Nephron progenitor cell (in vitro differentiated cells): ENCODE measurements at regions not wholly inside any gene's neighbourhood (a gene's known extent, or its start where the extent isn't known, plus 50 kb on each side); places are given as distances from the start of the nearest gene placed in this dataset.
A peak's percentile ranks its signal among the peaks of the same experiment; 100 is the strongest.

Source experiments
- DNase-seq: peaks from one replicate; pipeline ENCODE4 v3.0.0; 2021
- H3K27ac Mint-ChIP-seq: 2 replicates; pipeline ENCODE4 v1.8.0; 2021; ENCODE audit warnings: mild to moderate bottlenecking, moderate library complexity, mixed read lengths
- H3K27me3 Mint-ChIP-seq: 2 replicates; pipeline ENCODE4 v1.8.0; 2021; ENCODE audit warnings: mild to moderate bottlenecking, low read depth, mixed read lengths; ENCODE audit not compliant: poor library complexity
- H3K36me3 Mint-ChIP-seq: 2 replicates; pipeline ENCODE4 v1.8.0; 2021; ENCODE audit warnings: low read depth, mixed read lengths
- H3K4me1 Mint-ChIP-seq: 2 replicates; pipeline ENCODE4 v1.8.0; 2021; ENCODE audit warnings: mixed read lengths
- H3K4me3 Mint-ChIP-seq: 2 replicates; pipeline ENCODE4 v1.8.0; 2021; ENCODE audit warnings: mild to moderate bottlenecking, moderate library complexity, mixed read lengths
- H3K9me3 Mint-ChIP-seq: 2 replicates; pipeline ENCODE4 v1.8.0; 2021; ENCODE audit warnings: mild to moderate bottlenecking, moderate library complexity, mixed read lengths
- CTCF ChIP-seq: fragments of 200-600 bp; sonication (generic); IDR thresholded peaks from 2 replicates; pipeline ENCODE4 v1.5.0; 2021; ENCODE audit warnings: antibody characterized with exemption

- no peak for DNase-seq
- Mint-ChIP-seq H3K27ac (no peak overlapping the region), H3K4me3 (no peak overlapping the region), H3K9me3 (peaks cover 8% of the 10 kb centered on the region), H3K27me3 (no peaks in the 10 kb centered on the region), H3K36me3 (no peaks in the 10 kb centered on the region), H3K4me1 (peaks cover 9% of the 10 kb centered on the region)
- peak; percentile 12 for TF ChIP-seq CTCF
Observed at GRCh38 chr13:70714993-70715392, 606.7 kb upstream of the KLHL1 start.

- peaks cover 8% of the 10 kb centered on the region for H3K9me3 Mint-ChIP-seq
- DNase-seq = no peak
- no peak overlapping the region for H3K4me3 Mint-ChIP-seq
- TF ChIP-seq CTCF = no peak
- no peaks in the 10 kb centered on the region for H3K36me3 Mint-ChIP-seq
- no peak overlapping the region for H3K27ac Mint-ChIP-seq
- H3K27me3 Mint-ChIP-seq = no peaks in the 10 kb centered on the region
- peaks cover 9% of the 10 kb centered on the region for H3K4me1 Mint-ChIP-seq
Observed at GRCh38 chr13:70708775-70709174, 600.5 kb upstream of the KLHL1 start.

GRCh38 chr13:70703755-70704154 lies 595.5 kb upstream of the KLHL1 start:
- H3K4me3 Mint-ChIP-seq = no peak overlapping the region
- no peaks in the 10 kb centered on the region for H3K9me3 Mint-ChIP-seq
- no peak overlapping the region for H3K27ac Mint-ChIP-seq
- no peaks in the 10 kb centered on the region for H3K4me1 Mint-ChIP-seq
- H3K27me3 Mint-ChIP-seq = no peaks in the 10 kb centered on the region
- no peak for DNase-seq
- no peak for TF ChIP-seq CTCF
- H3K36me3 Mint-ChIP-seq = no peaks in the 10 kb centered on the region

- no peaks in the 10 kb centered on the region for H3K36me3 Mint-ChIP-seq
- DNase-seq = no peak
- no peaks in the 10 kb centered on the region for H3K4me1 Mint-ChIP-seq
- no peak overlapping the region for H3K4me3 Mint-ChIP-seq
- H3K9me3 Mint-ChIP-seq = peaks cover 10% of the 10 kb centered on the region
- H3K27ac Mint-ChIP-seq = no peak overlapping the region
- TF ChIP-seq CTCF = no peak
- no peaks in the 10 kb centered on the region for H3K27me3 Mint-ChIP-seq
Observed at GRCh38 chr13:70694996-70695715, 586.9 kb upstream of the KLHL1 start.

GRCh38 chr13:70668983-70669382 lies 560.7 kb upstream of the KLHL1 start:
- Mint-ChIP-seq H3K4me1 (peaks cover 9% of the 10 kb centered on the region), H3K4me3 (no peak overlapping the region), H3K9me3 (no peaks in the 10 kb centered on the region), H3K36me3 (no peaks in the 10 kb centered on the region), H3K27ac (no peak overlapping the region), H3K27me3 (no peaks in the 10 kb centered on the region)
- DNase-seq = no peak
- no peak for TF ChIP-seq CTCF

GRCh38 chr13:70668293-70668692 lies 560.0 kb upstream of the KLHL1 start:
- Mint-ChIP-seq H3K4me3 (no peak overlapping the region), H3K9me3 (no peaks in the 10 kb centered on the region), H3K27me3 (no peaks in the 10 kb centered on the region), H3K36me3 (no peaks in the 10 kb centered on the region), H3K4me1 (peaks cover 9% of the 10 kb centered on the region), H3K27ac (no peak overlapping the region)
- DNase-seq = no peak
- no peak for TF ChIP-seq CTCF
